Breast epithelium (tissue), 4 donors: ENCODE measurements at regions not wholly inside any gene's neighbourhood (a gene's known extent, or its start where the extent isn't known, plus 50 kb on each side); places are given as distances from the start of the nearest gene placed in this dataset.

Experiments used
- DNase-seq, 2 donors: peaks; one replicate each; pipeline ENCODE4 v3.0.0-alpha.2; 2019; ENCODE audit warnings: low spot score in 2 of 2
- H3K27ac ChIP-seq, 2 donors: fragments of 200-600 bp; sonication (generic) in 1 of 2; one replicate each; pipeline ENCODE4 v1.5.1; 2016 to 2019; ENCODE audit warnings: mild to moderate bottlenecking in 1 of 2
- H3K27me3 ChIP-seq, 2 donors: fragments of 200-600 bp; sonication (generic) in 1 of 2; one replicate each; pipeline versions ENCODE4 v1.5.1 to v1.6.0; 2017 to 2019; ENCODE audit warnings: control low read depth in 1 of 2, mild to moderate bottlenecking in 1 of 2
- H3K36me3 ChIP-seq: fragments of 200-600 bp; one replicate; pipeline ENCODE4 v1.5.1; 2019
- H3K4me1 ChIP-seq, 2 donors: fragments of 200-600 bp; sonication (generic); one replicate each; pipeline ENCODE4 v1.5.1; 2016 to 2019; ENCODE audit warnings: control low read depth in 1 of 2
- H3K4me3 ChIP-seq, 3 donors: fragments of 200-600 bp; sonication (generic); 1 replicate in 2 of 3; 2 replicates in 1 of 3; pipeline ENCODE4 v1.5.1; 2016 to 2019; ENCODE audit warnings: mild to moderate bottlenecking in 3 of 3, moderate library complexity in 2 of 3
- H3K9me3 ChIP-seq, 2 donors: fragments of 200-600 bp; sonication (generic) in 1 of 2; one replicate each; pipeline ENCODE4 v1.5.1; 2016 to 2019; ENCODE audit warnings: control low read depth in 1 of 2
- CTCF ChIP-seq, 3 donors: fragments of 450-650 bp; IDR thresholded peaks; one replicate each; pipeline ENCODE4 v1.5.1; 2016 to 2017; ENCODE audit warnings: antibody characterized with exemption in 3 of 3, mild to moderate bottlenecking in 3 of 3, moderate library complexity in 3 of 3
- POLR2A ChIP-seq: fragments of 450-650 bp; IDR thresholded peaks from one replicate; pipeline ENCODE4 v1.6.1; 2016; ENCODE audit warnings: antibody characterized with exemption, mild to moderate bottlenecking, moderate library complexity
- POLR2AphosphoS5 ChIP-seq, 3 donors: sonication (generic); formaldehyde crosslinking; IDR thresholded peaks; one replicate each; pipeline ENCODE4 v1.6.1; 2017; ENCODE audit warnings: antibody characterized with exemption in 3 of 3
- intact Hi-C: fragments of 100-400 bp; cut with DNase I; formaldehyde crosslinking; loops from one replicate; pipeline ENCODE4 v1.15.1; 2023; ENCODE audit warnings: low total_unique reads

- no peak for DNase-seq
- no peaks in the 10 kb centered on the region for H3K4me1 ChIP-seq
- H3K27ac ChIP-seq, result no peak overlapping the region
- H3K4me3 ChIP-seq, result no peak overlapping the region
- H3K27me3 ChIP-seq, result no peaks in the 10 kb centered on the region
- no peaks in the 10 kb centered on the region for H3K36me3 ChIP-seq
- TF ChIP-seq POLR2AphosphoS5 (IDR thresholded peaks at IDR 0.05) (no peak), POLR2A (no peak), CTCF (IDR thresholded peaks at IDR 0.05) (no peak)
- H3K9me3 ChIP-seq, result no peaks in the 10 kb centered on the region
- intact Hi-C loops, result no loop called here
Observed at GRCh38 chr16:52932321-52932720, 120.4 kb downstream of the CHD9NB start.

GRCh38 chr16:52929478-52930400, 123.0 kb downstream of the CHD9NB start:
- intact Hi-C loops, result loop anchor here (10.0 kb wide), 1 partner anchor 1775 kb away; no protein-coding TSS in a partner anchor
- H3K36me3 ChIP-seq, result no peaks in the 10 kb centered on the region
- TF ChIP-seq CTCF (IDR thresholded peaks at IDR 0.05) (no peak), POLR2AphosphoS5 (IDR thresholded peaks at IDR 0.05) (no peak), POLR2A (no peak)
- DNase-seq, result no peak
- no peak overlapping the region for H3K27ac ChIP-seq
- H3K4me1 ChIP-seq, result no peaks in the 10 kb centered on the region
- H3K9me3 ChIP-seq, result no peaks in the 10 kb centered on the region
- H3K27me3 ChIP-seq, result no peaks in the 10 kb centered on the region
- no peak overlapping the region for H3K4me3 ChIP-seq

DNA sequence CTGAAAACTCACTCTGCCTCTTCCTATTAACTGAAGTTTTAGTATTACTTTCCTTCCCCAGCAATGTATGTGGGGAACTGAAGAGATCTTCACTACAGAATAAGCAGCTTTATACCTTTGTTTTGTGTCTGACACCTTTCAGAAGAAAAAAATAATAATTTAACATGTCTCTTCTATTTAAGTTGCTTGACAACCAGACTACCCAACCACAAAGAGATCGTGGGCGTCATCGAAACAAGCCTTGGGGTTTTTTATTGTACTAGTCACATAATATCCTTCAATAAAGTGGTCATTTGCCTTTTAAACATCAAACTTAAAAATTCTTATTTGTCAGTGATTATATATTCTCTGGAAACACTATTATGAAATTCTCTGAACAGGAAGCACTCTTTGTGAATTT, 123.7 kb downstream of the CHD9NB start:
- Histone ChIP-seq H3K4me1 (no peaks in the 10 kb centered on the region), H3K36me3 (no peaks in the 10 kb centered on the region), H3K4me3 (no peak overlapping the region), H3K9me3 (no peaks in the 10 kb centered on the region), H3K27me3 (no peaks in the 10 kb centered on the region), H3K27ac (no peak overlapping the region)
- intact Hi-C loops, result loop anchor here (10.0 kb wide), 1 partner anchor 1776 kb away; no protein-coding TSS in a partner anchor
- no peak for DNase-seq
- TF ChIP-seq POLR2A (no peak), POLR2AphosphoS5 (IDR thresholded peaks at IDR 0.05) (no peak), CTCF (IDR thresholded peaks at IDR 0.05) (no peak)

- Histone ChIP-seq H3K27me3 (no peaks in the 10 kb centered on the region), H3K4me1 (no peaks in the 10 kb centered on the region), H3K4me3 (no peak overlapping the region), H3K36me3 (no peaks in the 10 kb centered on the region), H3K27ac (no peak overlapping the region), H3K9me3 (no peaks in the 10 kb centered on the region)
- intact Hi-C loops, result loop anchor here (10.0 kb wide), 1 partner anchor 1780 kb away; no protein-coding TSS in a partner anchor
- TF ChIP-seq CTCF (IDR thresholded peaks at IDR 0.05), result no peak
- TF ChIP-seq POLR2AphosphoS5 (IDR thresholded peaks at IDR 0.05), result no peak
- no peak for DNase-seq
Observed at GRCh38 chr16:52925143-52925542, 127.6 kb downstream of the CHD9NB start.

DNA sequence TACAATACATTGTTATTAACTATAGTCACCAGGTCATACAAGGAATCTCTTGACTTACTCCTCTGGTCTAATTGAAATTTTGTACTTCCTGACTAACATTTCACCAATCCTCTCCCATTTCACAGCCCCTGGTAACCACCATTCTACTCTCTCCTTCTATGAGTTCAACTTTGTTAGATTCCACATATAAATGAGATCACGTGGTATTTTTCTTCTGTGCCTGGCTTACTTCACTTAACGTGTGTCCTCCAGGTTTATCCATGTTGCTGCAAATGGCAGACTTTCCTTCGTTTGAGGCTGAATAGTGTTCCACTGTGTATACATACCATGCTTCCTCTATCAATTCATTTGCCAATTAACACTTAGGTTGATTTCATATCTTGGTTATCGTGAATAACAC, 128.5 kb downstream of the CHD9NB start:
- no peaks in the 10 kb centered on the region for H3K36me3 ChIP-seq
- H3K4me3 ChIP-seq, result no peak overlapping the region
- intact Hi-C loops, result loop anchor here (10.0 kb wide), 1 partner anchor 1781 kb away; no protein-coding TSS in a partner anchor
- H3K9me3 ChIP-seq, result no peaks in the 10 kb centered on the region
- no peak overlapping the region for H3K27ac ChIP-seq
- no peaks in the 10 kb centered on the region for H3K4me1 ChIP-seq
- TF ChIP-seq POLR2A, result no peak
- H3K27me3 ChIP-seq, result no peaks in the 10 kb centered on the region
- no peak for DNase-seq
